HG03457 (cell line): ENCODE measurements at regions not wholly inside any gene's neighbourhood (a gene's known extent, or its start where the extent isn't known, plus 50 kb on each side); places are given as distances from the start of the nearest gene placed in this dataset.

Experiments
- ATAC-seq: cut with Tn5 transposase; IDR thresholded peaks from one replicate; pipeline ENCODE4 v1.9.1; 2021; ENCODE audit warnings: moderate number of reproducible peaks; ENCODE audit not compliant: unreplicated experiment

- no peak for ATAC-seq
Observed at GRCh38 chr5:153881687-153882086, 157.0 kb downstream of the FAM114A2 start.

GRCh38 chr5:153880106-153880505, 158.6 kb downstream of the FAM114A2 start:
- no peak for ATAC-seq

DNA sequence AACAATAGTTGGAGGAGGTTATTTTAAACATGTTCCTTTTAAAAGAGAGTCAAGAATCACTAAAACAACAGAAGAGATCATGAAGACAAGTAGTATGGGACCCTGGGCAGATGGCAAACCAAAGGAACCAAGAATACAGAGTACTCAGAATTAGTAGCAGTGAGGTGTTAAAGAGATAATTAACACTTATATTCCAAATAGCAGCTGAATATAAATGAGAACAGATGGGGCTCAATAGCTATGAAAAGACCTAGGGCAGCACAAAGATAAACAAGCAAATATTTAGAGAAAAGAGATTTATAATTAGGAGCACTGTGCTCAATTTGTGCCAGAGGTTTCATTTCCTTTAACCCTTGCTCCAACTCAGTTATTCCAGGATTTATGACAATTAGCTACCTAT, 159.1 kb downstream of the FAM114A2 start:
- ATAC-seq: no peak

GRCh38 chr5:153866176-153866575, 172.5 kb downstream of the FAM114A2 start:
- no peak for ATAC-seq

GRCh38 chr5:153865016-153865415, 173.7 kb downstream of the FAM114A2 start:
- no peak for ATAC-seq

DNA sequence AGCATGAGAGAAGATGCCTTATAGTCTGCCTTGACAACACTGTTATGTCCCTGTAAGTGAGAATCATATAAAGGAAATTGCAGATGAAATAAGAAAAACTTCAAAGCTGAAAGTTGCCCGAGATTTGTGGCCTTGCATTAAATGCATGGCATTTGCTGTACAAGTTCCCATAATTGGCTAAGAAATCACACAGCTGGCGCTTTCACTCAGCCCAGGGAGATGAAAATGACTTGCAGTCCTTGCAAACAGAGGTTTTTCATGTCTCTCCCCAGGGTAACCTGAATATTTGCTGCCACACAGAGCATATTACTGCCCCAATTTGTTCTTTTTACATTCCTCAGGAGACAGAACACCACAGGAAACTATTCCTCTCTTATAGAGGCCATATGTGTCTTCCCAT, 174.8 kb downstream of the FAM114A2 start:
- no peak for ATAC-seq
